NB4 (cell line): ENCODE measurements at regions not wholly inside any gene's neighbourhood (a gene's known extent, or its start where the extent isn't known, plus 50 kb on each side); places are given as distances from the start of the nearest gene placed in this dataset.

Source experiments
- CTCF ChIP-seq: IDR thresholded peaks from one replicate; pipeline ENCODE4 v1.5.1; 2012; ENCODE audit warnings: low read depth, low read length
- POLR2A ChIP-seq: IDR thresholded peaks from 2 replicates; pipeline ENCODE4 v1.6.1; 2011; ENCODE audit warnings: mild to moderate bottlenecking; ENCODE audit not compliant: insufficient read length; ENCODE audit errors: extremely low read depth
- TF ChIP-seq, protein P1 (sequence below): IDR thresholded peaks from 2 replicates; pipeline ENCODE4 v1.6.1; 2011; ENCODE audit warnings: low read depth, low read length

GRCh38 chr5:169367861-169368260 lies 66.9 kb upstream of the SLIT3 start:
- TF ChIP-seq CTCF, result no peak
- no peak for TF ChIP-seq POLR2A
- TF ChIP-seq, protein P1, sequence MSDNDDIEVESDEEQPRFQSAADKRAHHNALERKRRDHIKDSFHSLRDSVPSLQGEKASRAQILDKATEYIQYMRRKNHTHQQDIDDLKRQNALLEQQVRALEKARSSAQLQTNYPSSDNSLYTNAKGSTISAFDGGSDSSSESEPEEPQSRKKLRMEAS, result no peak
